ENCODE measurements at regions not wholly inside any gene's neighbourhood (a gene's known extent, or its start where the extent isn't known, plus 50 kb on each side); places are given as distances from the start of the nearest gene placed in this dataset.
A peak's percentile ranks its signal among the peaks of the same experiment; 100 is the strongest.

DNA sequence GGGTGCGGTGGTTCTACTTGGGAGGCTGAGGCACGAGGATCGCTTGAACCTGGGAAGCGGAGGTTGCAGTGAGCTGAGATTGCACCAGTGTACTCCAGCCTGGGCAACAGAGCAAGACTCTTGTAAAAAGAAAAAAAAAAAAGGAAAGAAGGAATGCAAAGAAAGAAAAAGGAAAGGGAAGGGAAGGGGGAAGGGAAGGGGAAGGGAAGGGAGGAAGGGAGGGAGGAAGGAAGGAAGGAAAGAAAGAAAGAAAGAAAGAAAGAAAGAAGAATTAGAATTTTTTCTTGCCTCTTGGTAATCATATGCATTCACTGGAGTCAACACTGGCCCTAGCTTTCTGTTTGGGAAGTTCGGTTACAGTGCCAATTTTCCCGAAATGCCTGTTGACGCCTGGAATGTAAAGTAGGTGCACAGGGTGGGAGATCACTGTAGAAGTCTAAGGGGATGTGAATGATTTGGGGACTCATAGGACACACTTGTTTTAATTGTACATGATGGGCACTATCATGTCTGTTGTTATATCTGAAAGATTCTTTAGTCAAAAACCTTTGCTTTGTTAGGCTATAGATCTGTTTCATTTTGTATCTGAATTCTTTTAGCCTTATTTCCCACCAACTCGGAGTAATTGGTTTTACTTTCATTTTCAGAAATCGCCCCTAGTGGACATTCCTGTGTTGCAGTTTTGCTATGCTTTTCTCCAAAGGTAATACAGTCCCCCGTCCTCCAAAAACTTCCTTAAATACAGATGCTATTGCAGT is 59.8 kb upstream of the MORC3 start:
- H3K9ac ChIP-seq (ENCODE audit: insufficient read depth, low read length) = peak overlapping the region; percentile 0
- no peaks in the 10 kb centered on the region for H3K9me3 ChIP-seq (ENCODE audit: control insufficient read depth, insufficient read depth, low read depth, low read length)
- H3K36me3 ChIP-seq (ENCODE audit: control insufficient read depth, insufficient read depth, low read length) = peaks cover 2% of the 10 kb centered on the region
- TF ChIP-seq, protein P1, sequence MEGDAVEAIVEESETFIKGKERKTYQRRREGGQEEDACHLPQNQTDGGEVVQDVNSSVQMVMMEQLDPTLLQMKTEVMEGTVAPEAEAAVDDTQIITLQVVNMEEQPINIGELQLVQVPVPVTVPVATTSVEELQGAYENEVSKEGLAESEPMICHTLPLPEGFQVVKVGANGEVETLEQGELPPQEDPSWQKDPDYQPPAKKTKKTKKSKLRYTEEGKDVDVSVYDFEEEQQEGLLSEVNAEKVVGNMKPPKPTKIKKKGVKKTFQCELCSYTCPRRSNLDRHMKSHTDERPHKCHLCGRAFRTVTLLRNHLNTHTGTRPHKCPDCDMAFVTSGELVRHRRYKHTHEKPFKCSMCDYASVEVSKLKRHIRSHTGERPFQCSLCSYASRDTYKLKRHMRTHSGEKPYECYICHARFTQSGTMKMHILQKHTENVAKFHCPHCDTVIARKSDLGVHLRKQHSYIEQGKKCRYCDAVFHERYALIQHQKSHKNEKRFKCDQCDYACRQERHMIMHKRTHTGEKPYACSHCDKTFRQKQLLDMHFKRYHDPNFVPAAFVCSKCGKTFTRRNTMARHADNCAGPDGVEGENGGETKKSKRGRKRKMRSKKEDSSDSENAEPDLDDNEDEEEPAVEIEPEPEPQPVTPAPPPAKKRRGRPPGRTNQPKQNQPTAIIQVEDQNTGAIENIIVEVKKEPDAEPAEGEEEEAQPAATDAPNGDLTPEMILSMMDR (conservative IDR thresholded peaks at IDR 0.05 in 1 of 2, IDR thresholded peaks at IDR 0.05 in 1 of 2; ENCODE audit: low read depth in 1 of 2, low read length in 2 of 2) = peak; percentile 70 to 77
- TF ChIP-seq EZH2 (IDR thresholded peaks at IDR 0.05; ENCODE audit: low read length, missing control alignments) = no peak
- peak; percentile 69 to 85 for DNase-seq (ENCODE audit: low read depth in 2 of 2)
- peak overlapping the region; percentile 46 to 73 (median 64) for H3K4me3 ChIP-seq (replicated peaks in 1 of 4; ENCODE audit: control extremely low read depth in 1 of 4, insufficient read depth in 1 of 4, low read depth in 3 of 4, low read length in 4 of 4)
- peak overlapping the region; percentile 87 for H3K4me2 ChIP-seq (ENCODE audit: extremely low read depth, insufficient read depth, low read length)
- H3K79me2 ChIP-seq (ENCODE audit: control insufficient read depth, insufficient read depth, low read length) = no peaks in the 10 kb centered on the region
- H3K4me1 ChIP-seq (ENCODE audit: control insufficient read depth, extremely low read depth, insufficient read depth, low read length) = no peaks in the 10 kb centered on the region
- H3K27ac ChIP-seq (ENCODE audit: insufficient read depth, low read length) = peak overlapping the region; percentile 80
- H2AFZ ChIP-seq (ENCODE audit: low read length) = peak overlapping the region; percentile 99
- H4K20me1 ChIP-seq (ENCODE audit: control insufficient read depth, extremely low read depth, insufficient read depth, low read length) = no peaks in the 10 kb centered on the region
- H3K27me3 ChIP-seq (ENCODE audit: control insufficient read depth, insufficient read depth, low read length) = no peaks in the 10 kb centered on the region

DNA sequence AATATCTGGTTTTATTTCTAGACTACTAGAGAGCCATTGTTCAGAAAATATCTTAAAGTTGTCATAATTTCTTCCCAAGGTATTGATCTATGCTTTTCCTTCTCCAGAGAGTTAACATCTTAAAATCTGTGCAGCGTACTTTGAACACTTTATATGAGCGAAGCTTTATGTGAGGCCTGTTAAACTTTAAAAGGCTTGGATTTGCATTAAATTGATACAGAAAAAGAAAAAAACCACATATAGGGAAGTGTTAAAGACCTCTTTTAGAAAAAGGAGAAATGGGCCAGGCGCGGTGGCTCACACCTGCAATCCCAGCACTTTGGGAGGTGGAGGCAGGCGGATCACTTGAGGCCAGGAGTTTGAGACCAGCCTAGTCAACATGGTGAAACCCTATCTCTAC is 59.2 kb upstream of the MORC3 start:
- H3K9ac ChIP-seq (ENCODE audit: insufficient read depth, low read length) = no peak overlapping the region
- no peaks in the 10 kb centered on the region for H3K27me3 ChIP-seq (ENCODE audit: control insufficient read depth, insufficient read depth, low read length)
- no peaks in the 10 kb centered on the region for H3K79me2 ChIP-seq (ENCODE audit: control insufficient read depth, insufficient read depth, low read length)
- peak overlapping the region in 2 of 4 experiments; percentile 46 to 72 for H3K4me3 ChIP-seq (replicated peaks in 1 of 4; ENCODE audit: control extremely low read depth in 1 of 4, insufficient read depth in 1 of 4, low read depth in 3 of 4, low read length in 4 of 4)
- no peaks in the 10 kb centered on the region for H4K20me1 ChIP-seq (ENCODE audit: control insufficient read depth, extremely low read depth, insufficient read depth, low read length)
- no peak overlapping the region for H2AFZ ChIP-seq (ENCODE audit: low read length)
- H3K9me3 ChIP-seq (ENCODE audit: control insufficient read depth, insufficient read depth, low read depth, low read length) = no peaks in the 10 kb centered on the region
- no peak overlapping the region for H3K27ac ChIP-seq (ENCODE audit: insufficient read depth, low read length)
- H3K4me1 ChIP-seq (ENCODE audit: control insufficient read depth, extremely low read depth, insufficient read depth, low read length) = no peaks in the 10 kb centered on the region
- H3K36me3 ChIP-seq (ENCODE audit: control insufficient read depth, insufficient read depth, low read length) = peaks cover 2% of the 10 kb centered on the region
- TF ChIP-seq EZH2 (IDR thresholded peaks at IDR 0.05; ENCODE audit: low read length, missing control alignments) = no peak
- TF ChIP-seq, protein P1 (conservative IDR thresholded peaks at IDR 0.05 in 1 of 2, IDR thresholded peaks at IDR 0.05 in 1 of 2; ENCODE audit: low read depth in 1 of 2, low read length in 2 of 2) = no peak
- H3K4me2 ChIP-seq (ENCODE audit: extremely low read depth, insufficient read depth, low read length) = peak overlapping the region; percentile 63
- DNase-seq (ENCODE audit: low read depth in 2 of 2) = no peak

DNA sequence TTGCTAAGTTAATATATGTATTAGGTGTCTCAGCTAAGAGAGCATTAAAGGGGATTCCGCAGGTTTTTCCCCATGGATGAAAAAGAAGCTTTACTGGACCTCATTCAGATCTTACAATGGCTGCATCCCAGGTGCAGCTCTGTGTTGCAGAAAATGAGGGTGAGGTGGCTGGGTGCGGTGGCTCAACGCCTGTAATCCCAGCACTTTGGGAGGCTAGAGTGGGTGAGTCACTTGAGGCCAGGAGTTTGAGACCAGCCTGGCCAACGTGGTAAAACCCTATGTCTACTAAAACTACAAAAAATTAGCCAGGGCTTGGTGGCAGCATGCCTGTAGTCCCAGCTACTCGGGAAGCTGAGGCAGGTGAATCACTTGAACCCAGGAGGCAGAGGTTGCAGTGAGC is 58.5 kb upstream of the MORC3 start:
- H3K79me2 ChIP-seq (ENCODE audit: control insufficient read depth, insufficient read depth, low read length) = no peaks in the 10 kb centered on the region
- no peak overlapping the region for H3K4me3 ChIP-seq (replicated peaks in 1 of 4; ENCODE audit: control extremely low read depth in 1 of 4, insufficient read depth in 1 of 4, low read depth in 3 of 4, low read length in 4 of 4)
- H3K27me3 ChIP-seq (ENCODE audit: control insufficient read depth, insufficient read depth, low read length) = no peaks in the 10 kb centered on the region
- TF ChIP-seq EZH2 (IDR thresholded peaks at IDR 0.05; ENCODE audit: low read length, missing control alignments) = no peak
- DNase-seq (ENCODE audit: low read depth in 2 of 2) = peak in 1 of 2 donors; percentile 26
- H3K27ac ChIP-seq (ENCODE audit: insufficient read depth, low read length) = no peak overlapping the region
- H3K9me3 ChIP-seq (ENCODE audit: control insufficient read depth, insufficient read depth, low read depth, low read length) = no peaks in the 10 kb centered on the region
- H3K4me2 ChIP-seq (ENCODE audit: extremely low read depth, insufficient read depth, low read length) = no peak overlapping the region
- H3K9ac ChIP-seq (ENCODE audit: insufficient read depth, low read length) = no peak overlapping the region
- H3K4me1 ChIP-seq (ENCODE audit: control insufficient read depth, extremely low read depth, insufficient read depth, low read length) = no peaks in the 10 kb centered on the region
- H4K20me1 ChIP-seq (ENCODE audit: control insufficient read depth, extremely low read depth, insufficient read depth, low read length) = no peaks in the 10 kb centered on the region
- no peak overlapping the region for H2AFZ ChIP-seq (ENCODE audit: low read length)
- H3K36me3 ChIP-seq (ENCODE audit: control insufficient read depth, insufficient read depth, low read length) = peaks cover 2% of the 10 kb centered on the region
